Motor neuron (in vitro differentiated cells): ENCODE measurements at regions not wholly inside any gene's neighbourhood (a gene's known extent, or its start where the extent isn't known, plus 50 kb on each side); places are given as distances from the start of the nearest gene placed in this dataset.
"Not testable (repeated sequence)": the region's sequence is repeated elsewhere in the genome, so short reads cannot be mapped to it uniquely, and the experiment has no call there.

Experiments used
- ATAC-seq, 8 experiments: fragments of 200-7000 bp; cut with Tn5 transposase; replicated peaks in 6 of 8; 2 replicates each; pipeline ENCODE4 v1.8.0; 2021; ENCODE audit warnings: mild to moderate bottlenecking in 8 of 8, moderate library complexity in 8 of 8
- H3K27ac ChIP-seq, 2 donors: fragments of 250-450 bp; sonication (Bioruptor Pico); 2 replicates each; pipeline ENCODE4 v1.9.0; 2021; ENCODE audit warnings: antibody characterized with exemption in 2 of 2, mild to moderate bottlenecking in 2 of 2, moderate library complexity in 1 of 2
- H3K4me1 ChIP-seq, 2 donors: fragments of 250-450 bp; sonication (Bioruptor Pico); replicated peaks in 1 of 2; 2 replicates each; pipeline ENCODE4 v1.6.1; 2021; ENCODE audit warnings: antibody characterized with exemption in 2 of 2, mild to moderate bottlenecking in 2 of 2, moderate library complexity in 1 of 2
- H3K4me3 ChIP-seq, 5 donors: fragments of 250-450 bp; sonication (Bioruptor Pico); 2 replicates each; pipeline ENCODE4 v1.9.0; 2021; ENCODE audit warnings: antibody characterized with exemption in 5 of 5, mild to moderate bottlenecking in 5 of 5, moderate library complexity in 4 of 5
- WGBS, 10 experiments: fragments of 450-650 bp; shearing (Covaris generic); methylation state at CpG; one replicate each; pipeline ENCODE4 v1.0.0; 2022; 5-methylcytosine and 5-hydroxymethylcytosine counted together
- in situ Hi-C, 9 experiments: fragments of 400-800 bp; cut with MboI; loops; one replicate each; pipeline ENCODE4 v1.15.0; 2021; ENCODE audit warnings: low sequenced_read_pairs in 9 of 9, low pct_unique_long_range_greater_than_20kb in 2 of 9; ENCODE audit not compliant: unreplicated experiment in 9 of 9

- in situ Hi-C loops, result no loop called here
- no peak overlapping the region for H3K4me3 ChIP-seq
- ATAC-seq, result no peak
- H3K4me1 ChIP-seq, result peaks cover 0 to 8% of the 10 kb centered on the region in 2 donors
- H3K27ac ChIP-seq, result no peak overlapping the region
- 0 to 100% (median 63%) methylated on average over 1 of the region's 1 CpG; no CpG with 5 or more reads in 1 of the 10 experiments for WGBS, 10 experiments
Observed at GRCh38 chr5:153237671-153238332, 252.7 kb upstream of the GRIA1 start.

- no peaks in the 10 kb centered on the region for H3K4me1 ChIP-seq
- ATAC-seq, result no peak
- in situ Hi-C loops, result no loop called here
- H3K27ac ChIP-seq, result no peak overlapping the region
- H3K4me3 ChIP-seq, result no peak overlapping the region
Observed at GRCh38 chr5:153257381-153257780, 233.1 kb upstream of the GRIA1 start.

GRCh38 chr5:153258469-153258868 lies 232.0 kb upstream of the GRIA1 start:
- ATAC-seq, result peak in 3 of 8 experiments; percentile 41 to 58 (median 50)
- in situ Hi-C loops, result no loop called here
- no peak overlapping the region for H3K27ac ChIP-seq

GRCh38 chr5:153267506-153267905 lies 223.0 kb upstream of the GRIA1 start:
- ATAC-seq, result no peak
- Histone ChIP-seq H3K4me3 (no peak overlapping the region), H3K4me1 (peaks cover 0 to 7% of the 10 kb centered on the region in 2 donors), H3K27ac (no peak overlapping the region)
- in situ Hi-C loops, result no loop called here

More at GRCh38 chr5:153258469-153258868, 232.0 kb upstream of the GRIA1 start:
- WGBS, 10 experiments, result 10 to 86% (median 67%) methylated on average over 2 to 3 of the region's 3 CpGs; no CpG with 5 or more reads in 1 of the 10 experiments
- H3K4me3 ChIP-seq, result no peak overlapping the region
- H3K4me1 ChIP-seq, result peaks cover 0 to 6% of the 10 kb centered on the region in 2 donors

GRCh38 chr5:153275695-153276094 lies 214.8 kb upstream of the GRIA1 start:
- in situ Hi-C loops, result no loop called here
- Histone ChIP-seq H3K4me1 (no peaks in the 10 kb centered on the region), H3K27ac (no peak overlapping the region), H3K4me3 (no peak overlapping the region)
- no peak for ATAC-seq
- WGBS, 10 experiments, result 0 to 70% (median 43%) methylated on average over 2 to 3 of the region's 3 CpGs

DNA sequence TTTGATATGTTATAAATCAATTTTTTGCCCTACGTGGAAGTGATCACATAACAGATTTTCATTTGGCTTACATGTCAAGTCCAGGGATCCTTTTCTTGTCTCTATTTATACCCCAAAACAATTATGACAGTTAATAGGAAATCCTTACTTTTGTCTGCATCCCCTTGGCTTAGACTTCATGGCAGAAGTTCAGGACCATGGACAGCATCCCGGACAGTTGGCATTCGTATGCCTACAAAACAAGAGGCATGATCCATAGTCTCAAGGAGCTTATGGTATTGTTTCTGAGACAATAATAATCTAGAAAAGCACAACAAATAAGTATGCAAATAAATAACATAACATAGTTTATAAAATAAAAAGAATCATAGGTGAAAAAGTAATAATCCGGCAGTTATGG lies 214.3 kb upstream of the GRIA1 start:
- ATAC-seq, result peak in 1 of 8 experiments; percentile 38
- in situ Hi-C loops, result no loop called here
- H3K4me1 ChIP-seq, result no peaks in the 10 kb centered on the region
- H3K4me3 ChIP-seq, result no peak overlapping the region
- no peak overlapping the region for H3K27ac ChIP-seq
- WGBS, 10 experiments, result 17 to 61% (median 55%) methylated on average over 3 to 4 of the region's 4 CpGs

- H3K4me1 ChIP-seq, H3K4me3 ChIP-seq, in situ Hi-C loops, H3K27ac ChIP-seq, ATAC-seq: not testable (repeated sequence)
- no CpG with 5 or more reads among the region's 45 CpGs for WGBS, 10 experiments
Observed at GRCh38 chr5:153296251-153296844, 194.1 kb upstream of the GRIA1 start.

DNA sequence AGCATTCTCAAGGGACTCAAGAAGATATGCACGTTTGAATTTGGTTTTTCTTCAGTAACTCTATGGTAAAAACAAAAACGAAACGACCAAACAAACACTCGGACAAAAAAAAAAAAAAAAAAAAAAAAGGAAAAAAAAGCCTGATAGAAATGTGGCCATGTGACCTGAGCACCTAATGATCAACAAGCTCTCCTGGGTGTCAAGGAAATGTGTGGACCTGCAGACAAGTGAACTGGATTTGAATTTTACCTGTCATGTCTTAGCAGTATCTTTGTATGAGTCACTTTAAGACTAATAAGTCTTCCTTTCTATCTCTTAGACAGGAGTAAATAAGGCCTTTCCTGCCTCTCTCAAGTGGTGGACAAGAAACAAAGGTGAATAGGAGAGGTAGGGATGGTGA lies 190.6 kb upstream of the GRIA1 start:
- WGBS, 10 experiments, result 14 to 86% (median 51%) methylated on average over 3 to 4 of the region's 4 CpGs
- H3K4me1 ChIP-seq, result no peaks in the 10 kb centered on the region
- ATAC-seq, result no peak
- no peak overlapping the region for H3K27ac ChIP-seq
- in situ Hi-C loops, result no loop called here
- no peak overlapping the region for H3K4me3 ChIP-seq

- no peak for ATAC-seq
- in situ Hi-C loops, result no loop called here
- H3K4me1 ChIP-seq, result no peaks in the 10 kb centered on the region
- 20 to 78% (median 73%) methylated on average over 1 of the region's 1 CpG; no CpG with 5 or more reads in 5 of the 10 experiments for whole genome bisulfite sequencing, 10 experiments
- no peak overlapping the region for H3K4me3 ChIP-seq
- H3K27ac ChIP-seq, result no peak overlapping the region
Observed at GRCh38 chr5:153308282-153308681, 182.2 kb upstream of the GRIA1 start.

GRCh38 chr5:153318556-153318955 lies 171.9 kb upstream of the GRIA1 start:
- Histone ChIP-seq H3K4me3 (no peak overlapping the region), H3K27ac (no peak overlapping the region), H3K4me1 (no peaks in the 10 kb centered on the region)
- WGBS, 10 experiments, result 0 to 85% (median 74%) methylated on average over 1 to 4 of the region's 4 CpGs; no CpG with 5 or more reads in 4 of the 10 experiments
- in situ Hi-C loops, result no loop called here
- ATAC-seq, result peak in 1 of 8 experiments; percentile 62

GRCh38 chr5:153321478-153321877 lies 169.0 kb upstream of the GRIA1 start:
- Histone ChIP-seq H3K4me3 (no peak overlapping the region), H3K27ac (no peak overlapping the region), H3K4me1 (no peaks in the 10 kb centered on the region)
- ATAC-seq, result no peak
- in situ Hi-C loops, result no loop called here
- WGBS, 10 experiments, result 0 to 83% (median 80%) methylated on average over 1 of the region's 1 CpG; no CpG with 5 or more reads in 5 of the 10 experiments

- H3K4me3 ChIP-seq, result no peak overlapping the region
- H3K4me1 ChIP-seq, result no peaks in the 10 kb centered on the region
- ATAC-seq, result no peak
- in situ Hi-C loops, result no loop called here
- WGBS, 10 experiments, result 0 to 100% (median 83%) methylated on average over 1 to 3 of the region's 3 CpGs
- no peak overlapping the region for H3K27ac ChIP-seq
Observed at GRCh38 chr5:153340139-153340538, 150.3 kb upstream of the GRIA1 start.

- WGBS, 10 experiments, result 0 to 100% (median 100%) methylated on average over 1 of the region's 1 CpG; no CpG with 5 or more reads in 5 of the 10 experiments
- in situ Hi-C loops, result no loop called here
- no peaks in the 10 kb centered on the region for H3K4me1 ChIP-seq
- ATAC-seq, result peak in 3 of 8 experiments; percentile 32 to 79 (median 65)
- H3K4me3 ChIP-seq, result no peak overlapping the region
- H3K27ac ChIP-seq, result no peak overlapping the region
Observed at GRCh38 chr5:153340738-153341137, 149.7 kb upstream of the GRIA1 start.

GRCh38 chr5:153342487-153342886 lies 148.0 kb upstream of the GRIA1 start:
- no peak overlapping the region for H3K27ac ChIP-seq
- 0 to 100% (median 6%) methylated on average over 1 of the region's 1 CpG; no CpG with 5 or more reads in 6 of the 10 experiments for WGBS, 10 experiments
- peaks cover 0 to 3% of the 10 kb centered on the region in 2 donors for H3K4me1 ChIP-seq
- no peak overlapping the region for H3K4me3 ChIP-seq
- peak in 3 of 8 experiments; percentile 74 to 87 (median 77) for ATAC-seq
- in situ Hi-C loops, result no loop called here
